A673 (cell line): ENCODE measurements at regions not wholly inside any gene's neighbourhood (a gene's known extent, or its start where the extent isn't known, plus 50 kb on each side); places are given as distances from the start of the nearest gene placed in this dataset.

Source experiments
- EZH2 ChIP-seq: fragments of 200-600 bp; sonication (generic); IDR thresholded peaks from 2 replicates; pipeline ENCODE4 v1.6.1; 2017; ENCODE audit warnings: borderline replicate concordance, low read depth, mild to moderate bottlenecking, mixed read lengths, antibody characterized with exemption, low read length; ENCODE audit not compliant: poor library complexity, severe bottlenecking
- TF ChIP-seq, protein P1 (sequence below): fragments of 300-800, 200-600 bp; sonication (generic); conservative IDR thresholded peaks from 2 replicates; pipeline ENCODE4 v1.5.1; 2017; ENCODE audit warnings: low read depth, mild to moderate bottlenecking, antibody characterized with exemption, low read length, moderate library complexity, mixed read lengths

DNA sequence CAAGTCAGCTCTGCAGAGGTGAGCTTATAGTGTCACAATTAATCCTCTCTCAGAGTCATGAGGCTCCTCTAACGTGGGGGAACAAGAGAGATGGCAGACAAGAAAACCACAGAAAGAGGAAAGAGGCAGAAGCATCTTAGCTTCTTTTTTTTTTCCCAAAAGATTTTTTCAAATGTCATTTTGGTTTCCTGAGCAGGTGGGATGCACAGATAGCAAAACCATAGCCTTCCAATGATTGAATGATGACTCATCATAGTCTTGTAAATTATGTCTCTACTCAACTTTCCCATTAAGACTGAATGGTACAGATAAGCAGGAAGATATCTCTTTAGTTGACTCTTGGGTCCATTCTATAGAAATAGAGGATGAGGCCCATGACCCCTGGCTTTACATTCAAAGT, 162.8 kb upstream of the ZFHX3 start:
- TF ChIP-seq, protein P1, sequence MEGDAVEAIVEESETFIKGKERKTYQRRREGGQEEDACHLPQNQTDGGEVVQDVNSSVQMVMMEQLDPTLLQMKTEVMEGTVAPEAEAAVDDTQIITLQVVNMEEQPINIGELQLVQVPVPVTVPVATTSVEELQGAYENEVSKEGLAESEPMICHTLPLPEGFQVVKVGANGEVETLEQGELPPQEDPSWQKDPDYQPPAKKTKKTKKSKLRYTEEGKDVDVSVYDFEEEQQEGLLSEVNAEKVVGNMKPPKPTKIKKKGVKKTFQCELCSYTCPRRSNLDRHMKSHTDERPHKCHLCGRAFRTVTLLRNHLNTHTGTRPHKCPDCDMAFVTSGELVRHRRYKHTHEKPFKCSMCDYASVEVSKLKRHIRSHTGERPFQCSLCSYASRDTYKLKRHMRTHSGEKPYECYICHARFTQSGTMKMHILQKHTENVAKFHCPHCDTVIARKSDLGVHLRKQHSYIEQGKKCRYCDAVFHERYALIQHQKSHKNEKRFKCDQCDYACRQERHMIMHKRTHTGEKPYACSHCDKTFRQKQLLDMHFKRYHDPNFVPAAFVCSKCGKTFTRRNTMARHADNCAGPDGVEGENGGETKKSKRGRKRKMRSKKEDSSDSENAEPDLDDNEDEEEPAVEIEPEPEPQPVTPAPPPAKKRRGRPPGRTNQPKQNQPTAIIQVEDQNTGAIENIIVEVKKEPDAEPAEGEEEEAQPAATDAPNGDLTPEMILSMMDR, result no peak
- no peak for TF ChIP-seq EZH2
